ENCODE measurements at regions not wholly inside any gene's neighbourhood (a gene's known extent, or its start where the extent isn't known, plus 50 kb on each side); places are given as distances from the start of the nearest gene placed in this dataset.

GRCh38 chr11:97140885-97141494 is 751.2 kb downstream of the JRKL start:
- H4K8ac ChIP-seq (replicated peaks; ENCODE audit: insufficient read length, low read depth, low read length), result no peak overlapping the region
- WGBS (ENCODE audit: extremely low coverage, insufficient read length, low lambda C conversion rate), result no CpG with 5 or more reads among the region's 2 CpGs
- no peak overlapping the region for H2BK20ac ChIP-seq (ENCODE audit: low read depth, low read length, poor library complexity, severe bottlenecking)
- no peak overlapping the region for H2BK15ac ChIP-seq (ENCODE audit: low read depth, low read length)
- Mint-ChIP-seq H3K27me3 (ENCODE audit: low read depth) (no peaks in the 10 kb centered on the region), H3K36me3 (ENCODE audit: insufficient read depth in 1 of 3, low read depth in 3 of 3) (0 out of 7 replicates have a peak, but pooled peaks cover 0 to 3% (median 0%) of the 10 kb centered on the region in 3 experiments), H3K9me3 (no peaks in the 10 kb centered on the region; a peak in 1 of 5 replicates), H3K4me3 (no peak overlapping the region), H3K4me1 (no peaks in the 10 kb centered on the region), H3K27ac (no peak overlapping the region)
- H2BK5ac ChIP-seq (ENCODE audit: insufficient read length, low read length), result no peak overlapping the region
- H3K4me2 ChIP-seq (ENCODE audit: insufficient read depth, insufficient read length, low read length), result no peak overlapping the region
- no peak overlapping the region for H3K4ac ChIP-seq (ENCODE audit: low read depth, low read length)
- H3K23ac ChIP-seq (ENCODE audit: insufficient read length, low read depth, low read length), result no peak overlapping the region
- H4K20me1 ChIP-seq (ENCODE audit: control insufficient read depth, insufficient read depth, insufficient read length), result no peaks in the 10 kb centered on the region
- no peak overlapping the region for H2BK12ac ChIP-seq (ENCODE audit: insufficient read length, low read depth, low read length)
- TF ChIP-seq, protein P1, sequence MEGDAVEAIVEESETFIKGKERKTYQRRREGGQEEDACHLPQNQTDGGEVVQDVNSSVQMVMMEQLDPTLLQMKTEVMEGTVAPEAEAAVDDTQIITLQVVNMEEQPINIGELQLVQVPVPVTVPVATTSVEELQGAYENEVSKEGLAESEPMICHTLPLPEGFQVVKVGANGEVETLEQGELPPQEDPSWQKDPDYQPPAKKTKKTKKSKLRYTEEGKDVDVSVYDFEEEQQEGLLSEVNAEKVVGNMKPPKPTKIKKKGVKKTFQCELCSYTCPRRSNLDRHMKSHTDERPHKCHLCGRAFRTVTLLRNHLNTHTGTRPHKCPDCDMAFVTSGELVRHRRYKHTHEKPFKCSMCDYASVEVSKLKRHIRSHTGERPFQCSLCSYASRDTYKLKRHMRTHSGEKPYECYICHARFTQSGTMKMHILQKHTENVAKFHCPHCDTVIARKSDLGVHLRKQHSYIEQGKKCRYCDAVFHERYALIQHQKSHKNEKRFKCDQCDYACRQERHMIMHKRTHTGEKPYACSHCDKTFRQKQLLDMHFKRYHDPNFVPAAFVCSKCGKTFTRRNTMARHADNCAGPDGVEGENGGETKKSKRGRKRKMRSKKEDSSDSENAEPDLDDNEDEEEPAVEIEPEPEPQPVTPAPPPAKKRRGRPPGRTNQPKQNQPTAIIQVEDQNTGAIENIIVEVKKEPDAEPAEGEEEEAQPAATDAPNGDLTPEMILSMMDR (conservative IDR thresholded peaks at IDR 0.05), result peak; percentile 82
- no peak overlapping the region for H2AK5ac ChIP-seq (ENCODE audit: insufficient read length, low read length)
- no peak overlapping the region for H4K5ac ChIP-seq (ENCODE audit: insufficient read length, low read depth, low read length)
- H3K27me3 ChIP-seq (ENCODE audit: insufficient read depth, low read length), result no peaks in the 10 kb centered on the region
- no peak overlapping the region for H2AFZ ChIP-seq (ENCODE audit: low read length)
- H3K56ac ChIP-seq (ENCODE audit: insufficient read length, low read depth, low read length), result no peak overlapping the region
- no peak overlapping the region for H4K91ac ChIP-seq (ENCODE audit: insufficient read length, low read depth, low read length)
- no peak overlapping the region for H3K27ac ChIP-seq (ENCODE audit: insufficient read length, low read depth, low read length)
- no peaks in the 10 kb centered on the region for H3K23me2 ChIP-seq (ENCODE audit: insufficient read length, low read depth, low read length, poor library complexity, severe bottlenecking)
- H2BK120ac ChIP-seq (ENCODE audit: low read depth, low read length, poor library complexity, severe bottlenecking), result no peak overlapping the region
- no peak overlapping the region for H3K14ac ChIP-seq (ENCODE audit: insufficient read depth, low read length)
- no peaks in the 10 kb centered on the region for H3K79me2 ChIP-seq (ENCODE audit: insufficient read depth, low read length)
- H3T11ph ChIP-seq (ENCODE audit: low read length), result no peak overlapping the region
- no peaks in the 10 kb centered on the region for H3K4me1 ChIP-seq (ENCODE audit: insufficient read depth, low read length)
- no peak overlapping the region for H3K9ac ChIP-seq (ENCODE audit: extremely low read depth, insufficient read length, low read length)
- H3K79me1 ChIP-seq (ENCODE audit: insufficient read depth, low read depth, low read length, poor library complexity, severe bottlenecking), result no peaks in the 10 kb centered on the region
- no peak overlapping the region for H3K18ac ChIP-seq (ENCODE audit: insufficient read length, low read depth, low read length)
- no peak for DNase-seq
- H3K9me3 ChIP-seq (ENCODE audit: control insufficient read depth, low read depth, low read length), result no peaks in the 10 kb centered on the region
